ENCODE measurements at regions not wholly inside any gene's neighbourhood (a gene's known extent, or its start where the extent isn't known, plus 50 kb on each side); places are given as distances from the start of the nearest gene placed in this dataset.
"Not testable (repeated sequence)": the region's sequence is repeated elsewhere in the genome, so short reads cannot be mapped to it uniquely, and the experiment has no call there.

DNA sequence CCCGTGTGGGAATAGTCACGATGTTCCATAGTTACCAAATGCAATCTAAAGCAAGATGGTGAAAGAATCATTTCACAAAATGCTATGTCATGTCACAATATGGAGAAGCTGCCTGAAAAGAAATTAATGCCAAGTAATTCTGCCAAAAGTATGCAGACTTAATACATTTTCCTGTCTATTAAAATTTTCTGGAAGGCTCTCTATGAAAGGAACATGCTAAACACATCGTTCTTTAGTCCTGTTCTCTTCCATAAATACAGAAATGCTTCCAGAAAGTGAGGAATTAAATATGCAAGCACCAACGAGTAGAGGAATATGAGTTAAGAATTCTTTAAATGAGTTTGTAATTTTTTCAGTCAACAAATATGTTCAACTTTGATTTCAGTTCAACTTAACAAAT is 266.8 kb upstream of the CRBN start:
- peaks cover 1% of the 10 kb centered on the region for H3K27me3 Mint-ChIP-seq
- H3K36me3 Mint-ChIP-seq = no peaks in the 10 kb centered on the region
- no peak overlapping the region for H3K27ac Mint-ChIP-seq
- peaks cover 0 to 4% (median 2%) of the 10 kb centered on the region in 3 donors for H3K9me3 Mint-ChIP-seq
- no peak overlapping the region for H3K4me3 Mint-ChIP-seq
- H3K4me1 Mint-ChIP-seq = peaks cover 0 to 2% (median 0%) of the 10 kb centered on the region in 3 donors

- H3K4me3 Mint-ChIP-seq = no peak overlapping the region
Observed at GRCh38 chr3:3443482-3443881, 264.0 kb upstream of the CRBN start.

DNA sequence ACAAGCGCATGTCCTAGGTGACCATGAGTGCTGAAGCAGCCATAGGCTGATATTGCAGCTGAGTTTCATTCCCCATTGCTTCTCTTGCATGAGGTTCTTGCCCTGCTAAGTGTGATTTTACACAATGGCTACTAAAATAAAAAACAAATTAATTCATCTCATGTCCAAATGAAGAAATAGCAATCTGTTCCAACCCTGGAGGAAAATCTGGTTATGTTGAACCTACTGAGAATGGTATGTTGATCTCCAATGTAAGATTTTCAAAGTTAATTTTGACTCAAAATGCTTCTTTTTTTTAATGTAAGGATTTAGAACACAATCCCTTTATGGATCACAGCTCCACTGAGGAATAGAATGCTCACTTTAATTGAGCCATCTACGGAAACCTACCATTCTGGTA is 254.2 kb upstream of the CRBN start:
- Mint-ChIP-seq H3K4me3 (no peak overlapping the region), H3K27me3 (peaks cover 3% of the 10 kb centered on the region), H3K36me3 (peaks cover 2% of the 10 kb centered on the region), H3K4me1 (no peaks in the 10 kb centered on the region), H3K27ac (peak overlapping the region in 1 of 3 donors; percentile 10), H3K9me3 (peaks cover 0 to 3% (median 0%) of the 10 kb centered on the region in 3 donors)

More at GRCh38 chr3:3443482-3443881, 264.0 kb upstream of the CRBN start:
- Mint-ChIP-seq H3K36me3 (no peaks in the 10 kb centered on the region), H3K27me3 (peaks cover 3% of the 10 kb centered on the region), H3K9me3 (peaks cover 0 to 4% (median 2%) of the 10 kb centered on the region in 3 donors), H3K4me1 (peaks cover 0 to 2% (median 0%) of the 10 kb centered on the region in 3 donors), H3K27ac (no peak overlapping the region)

DNA sequence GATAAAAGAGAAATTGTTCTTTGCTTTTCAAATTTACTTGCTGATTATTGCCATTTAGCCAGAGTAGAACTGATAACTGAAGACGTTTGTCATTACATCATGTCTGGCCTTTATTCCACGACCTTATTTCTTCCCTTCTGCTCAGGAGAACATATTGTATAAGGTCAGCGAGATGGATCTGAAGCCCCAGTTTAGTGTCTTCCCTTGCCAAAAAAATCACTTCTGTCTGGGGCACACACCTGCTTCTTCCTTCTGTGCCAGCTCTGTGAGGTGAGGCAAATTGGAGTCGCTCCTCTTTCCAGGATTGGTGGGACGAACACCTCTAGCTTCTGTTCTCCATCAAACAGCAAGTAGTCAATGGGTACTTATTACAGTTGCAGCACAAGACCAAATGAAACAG is 250.3 kb upstream of the CRBN start:
- Mint-ChIP-seq H3K36me3 (peaks cover 2% of the 10 kb centered on the region), H3K4me1 (no peaks in the 10 kb centered on the region), H3K9me3 (peaks cover 0 to 4% (median 3%) of the 10 kb centered on the region in 3 donors), H3K4me3 (no peak overlapping the region), H3K27ac (no peak overlapping the region), H3K27me3 (peaks cover 3% of the 10 kb centered on the region)

- H3K36me3 Mint-ChIP-seq, H3K27me3 Mint-ChIP-seq, H3K4me1 Mint-ChIP-seq, H3K9me3 Mint-ChIP-seq, H3K4me3 Mint-ChIP-seq, H3K27ac Mint-ChIP-seq: not testable (repeated sequence)
Observed at GRCh38 chr3:3407707-3408106, 228.2 kb upstream of the CRBN start.

GRCh38 chr3:3405131-3405530 is 225.6 kb upstream of the CRBN start:
- H3K9me3 Mint-ChIP-seq = peaks cover 0 to 16% (median 5%) of the 10 kb centered on the region in 3 donors
- H3K36me3 Mint-ChIP-seq = no peaks in the 10 kb centered on the region
- H3K4me1 Mint-ChIP-seq = no peaks in the 10 kb centered on the region
- no peak overlapping the region for H3K4me3 Mint-ChIP-seq
- H3K27ac Mint-ChIP-seq = no peak overlapping the region
- no peaks in the 10 kb centered on the region for H3K27me3 Mint-ChIP-seq

DNA sequence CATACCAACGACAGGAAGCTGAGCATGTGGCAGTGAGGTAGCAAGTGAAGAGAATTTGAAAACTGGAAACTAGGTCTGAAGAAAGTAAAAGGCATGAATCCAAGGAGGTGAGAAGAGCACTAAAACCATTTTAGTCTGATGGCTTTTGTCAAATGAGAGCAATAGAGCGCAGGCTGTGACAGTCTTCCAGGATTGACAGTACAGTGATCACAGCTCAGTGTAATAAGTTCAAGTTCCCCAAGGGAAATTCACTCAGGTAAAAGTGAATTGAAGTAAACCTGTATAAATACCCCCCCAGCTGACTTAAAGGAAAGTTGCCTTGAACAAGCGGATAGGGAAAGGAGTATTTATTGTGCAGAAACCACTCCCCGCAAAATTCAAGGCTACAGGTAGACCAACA is 224.2 kb upstream of the CRBN start:
- Mint-ChIP-seq H3K9me3 (peaks cover 0 to 16% (median 5%) of the 10 kb centered on the region in 3 donors), H3K4me1 (no peaks in the 10 kb centered on the region)

DNA sequence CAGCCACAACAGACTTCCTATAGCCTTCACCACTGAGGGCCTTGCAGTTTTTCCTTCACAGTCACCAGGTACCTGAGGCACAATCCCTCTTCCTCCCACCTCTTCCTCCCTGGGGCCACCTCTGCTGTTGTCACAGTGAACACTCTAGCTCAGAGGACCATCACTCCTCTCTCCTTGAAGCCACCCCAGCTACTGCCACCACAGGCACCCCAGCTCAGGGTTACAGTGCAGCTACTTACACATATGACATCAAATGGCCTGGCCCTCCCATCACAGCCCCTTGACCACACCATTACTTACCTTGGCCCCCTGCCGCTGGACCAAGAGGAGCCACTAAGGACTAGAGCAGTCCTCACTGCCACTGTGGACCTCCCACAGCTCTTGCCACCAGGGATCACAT is 213.5 kb upstream of the CRBN start:
- H3K4me1 Mint-ChIP-seq = no peaks in the 10 kb centered on the region
- H3K36me3 Mint-ChIP-seq = no peaks in the 10 kb centered on the region

More for the DNA sequence above, 224.2 kb upstream of the CRBN start:
- Mint-ChIP-seq H3K4me3 (no peak overlapping the region), H3K27me3 (no peaks in the 10 kb centered on the region), H3K36me3 (no peaks in the 10 kb centered on the region), H3K27ac (no peak overlapping the region)

DNA sequence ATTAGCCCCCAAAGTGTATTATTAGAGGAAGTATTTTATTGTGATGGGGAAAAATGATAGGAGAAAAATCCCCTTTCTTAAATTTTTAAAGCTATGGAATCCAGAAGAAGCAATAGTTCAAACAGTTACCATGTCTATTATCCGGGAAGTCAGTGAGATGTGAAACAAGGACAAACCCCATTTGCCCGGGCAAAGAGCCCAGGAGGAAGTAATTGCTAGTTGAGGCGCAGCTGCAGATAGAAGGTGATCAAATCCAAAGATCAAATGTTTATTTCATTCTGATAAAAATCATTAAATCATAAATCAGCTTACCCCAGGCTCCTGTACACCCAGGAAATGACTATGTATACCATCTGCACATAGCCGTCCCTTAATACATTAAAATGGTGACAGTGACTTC is 204.0 kb upstream of the CRBN start:
- Mint-ChIP-seq H3K36me3 (no peaks in the 10 kb centered on the region), H3K27ac (no peak overlapping the region), H3K27me3 (peaks cover 1% of the 10 kb centered on the region), H3K4me3 (no peak overlapping the region), H3K9me3 (peaks cover 0 to 4% (median 3%) of the 10 kb centered on the region in 3 donors), H3K4me1 (no peaks in the 10 kb centered on the region)

More for the DNA sequence above, 213.5 kb upstream of the CRBN start:
- peaks cover 0 to 4% (median 3%) of the 10 kb centered on the region in 3 donors for H3K9me3 Mint-ChIP-seq
- no peak overlapping the region for H3K4me3 Mint-ChIP-seq
- H3K27me3 Mint-ChIP-seq = no peaks in the 10 kb centered on the region
- H3K27ac Mint-ChIP-seq = no peak overlapping the region

- no peaks in the 10 kb centered on the region for H3K4me1 Mint-ChIP-seq
- no peaks in the 10 kb centered on the region for H3K36me3 Mint-ChIP-seq
- no peaks in the 10 kb centered on the region for H3K27me3 Mint-ChIP-seq
- peak overlapping the region in 1 of 4 donors; percentile 22 for H3K4me3 Mint-ChIP-seq
- H3K9me3 Mint-ChIP-seq = peaks cover 2 to 12% (median 7%) of the 10 kb centered on the region in 3 donors
- no peak overlapping the region for H3K27ac Mint-ChIP-seq
Observed at GRCh38 chr3:3372210-3372777, 192.8 kb upstream of the CRBN start.

DNA sequence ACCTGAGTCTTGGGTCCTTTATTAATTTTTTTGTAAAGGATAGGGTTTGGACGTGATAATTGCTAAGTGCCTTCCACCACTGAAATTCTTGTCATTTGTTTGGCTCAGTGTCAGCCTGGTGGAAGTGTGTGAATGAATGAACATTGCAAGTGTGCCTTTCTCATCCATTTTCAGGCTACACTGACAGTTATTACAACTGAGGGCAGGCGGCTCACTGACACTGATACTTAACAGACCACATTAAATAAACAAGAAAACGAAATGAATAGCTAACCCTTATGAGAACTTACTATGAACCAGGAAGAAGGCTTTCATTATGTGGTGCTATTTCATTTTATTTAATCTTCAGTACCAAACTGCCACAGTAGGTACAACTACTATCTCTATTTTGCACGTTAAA is 188.8 kb upstream of the CRBN start:
- no peak overlapping the region for H3K27ac Mint-ChIP-seq
- H3K4me1 Mint-ChIP-seq = no peaks in the 10 kb centered on the region
- peaks cover 0 to 2% (median 2%) of the 10 kb centered on the region in 3 donors for H3K9me3 Mint-ChIP-seq
- no peaks in the 10 kb centered on the region for H3K27me3 Mint-ChIP-seq
- H3K4me3 Mint-ChIP-seq = no peak overlapping the region
- H3K36me3 Mint-ChIP-seq = no peaks in the 10 kb centered on the region

DNA sequence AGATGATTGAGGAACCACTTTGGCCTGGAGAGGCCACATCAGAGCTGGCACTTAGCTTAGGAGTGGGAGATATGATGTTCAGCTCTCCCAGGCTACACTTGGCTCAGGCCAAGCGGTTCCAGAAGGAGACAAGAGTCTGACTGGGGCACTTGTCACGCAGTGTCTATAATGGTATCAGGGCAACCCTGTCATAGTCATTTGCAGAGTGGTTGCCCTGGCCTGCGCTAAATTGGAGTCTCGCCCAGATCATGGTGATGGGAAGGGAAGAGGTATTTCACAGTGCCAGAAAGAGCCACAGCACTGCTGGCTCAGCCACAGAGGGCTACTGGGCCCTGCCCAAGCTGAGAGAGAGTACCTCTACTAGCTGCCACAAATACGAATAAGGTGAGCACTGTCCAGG is 186.9 kb upstream of the CRBN start:
- H3K27me3 Mint-ChIP-seq = no peaks in the 10 kb centered on the region
- H3K4me1 Mint-ChIP-seq = no peaks in the 10 kb centered on the region
- H3K4me3 Mint-ChIP-seq = no peak overlapping the region
- no peaks in the 10 kb centered on the region for H3K36me3 Mint-ChIP-seq
- peaks cover 0 to 2% (median 2%) of the 10 kb centered on the region in 3 donors for H3K9me3 Mint-ChIP-seq
- H3K27ac Mint-ChIP-seq = no peak overlapping the region

- Mint-ChIP-seq H3K27ac (no peak overlapping the region), H3K36me3 (no peaks in the 10 kb centered on the region), H3K9me3 (peaks cover 0 to 2% (median 2%) of the 10 kb centered on the region in 3 donors), H3K27me3 (no peaks in the 10 kb centered on the region), H3K4me3 (no peak overlapping the region), H3K4me1 (no peaks in the 10 kb centered on the region)
Observed at GRCh38 chr3:3365716-3366115, 186.2 kb upstream of the CRBN start.

- Mint-ChIP-seq H3K4me3 (no peak overlapping the region), H3K9me3 (peaks cover 0 to 2% (median 0%) of the 10 kb centered on the region in 3 donors), H3K36me3 (no peaks in the 10 kb centered on the region), H3K4me1 (no peaks in the 10 kb centered on the region), H3K27ac (no peak overlapping the region), H3K27me3 (peaks cover 2% of the 10 kb centered on the region)
Observed at GRCh38 chr3:3356846-3357245, 177.4 kb upstream of the CRBN start.

DNA sequence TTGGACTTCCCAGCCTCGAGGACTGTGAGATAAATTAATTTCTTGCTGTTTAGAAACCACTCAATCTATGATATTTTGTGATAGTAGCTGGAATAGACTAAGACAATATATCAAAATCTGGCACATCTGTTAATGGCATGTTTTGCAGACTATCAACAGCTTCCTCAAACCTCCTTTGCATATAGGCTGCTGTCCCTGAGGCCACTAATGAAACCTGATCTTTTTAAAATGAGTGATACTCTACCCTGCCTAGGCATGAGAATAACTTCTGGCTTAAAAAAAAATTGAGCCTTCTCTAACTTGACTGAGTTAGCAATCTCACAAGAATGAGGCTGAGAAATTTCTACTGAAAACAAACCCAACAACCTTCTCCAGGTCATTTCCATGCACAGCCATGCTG is 176.0 kb upstream of the CRBN start:
- no peaks in the 10 kb centered on the region for H3K36me3 Mint-ChIP-seq
- no peaks in the 10 kb centered on the region for H3K4me1 Mint-ChIP-seq
- no peak overlapping the region for H3K27ac Mint-ChIP-seq
- peaks cover 0 to 2% (median 0%) of the 10 kb centered on the region in 3 donors for H3K9me3 Mint-ChIP-seq
- no peak overlapping the region for H3K4me3 Mint-ChIP-seq
- peaks cover 2% of the 10 kb centered on the region for H3K27me3 Mint-ChIP-seq

GRCh38 chr3:3353153-3353552 is 173.7 kb upstream of the CRBN start:
- Mint-ChIP-seq H3K4me1 (no peaks in the 10 kb centered on the region), H3K27ac (no peak overlapping the region), H3K36me3 (no peaks in the 10 kb centered on the region), H3K4me3 (no peak overlapping the region), H3K9me3 (peaks cover 0 to 2% (median 0%) of the 10 kb centered on the region in 3 donors), H3K27me3 (peaks cover 2% of the 10 kb centered on the region)
